K562 (cell line): ENCODE measurements at regions not wholly inside any gene's neighbourhood (a gene's known extent, or its start where the extent isn't known, plus 50 kb on each side); places are given as distances from the start of the nearest gene placed in this dataset.

Source experiments
- DIDO1 ChIP-seq: fragments of 450-650 bp; IDR thresholded peaks from 2 replicates; pipeline ENCODE4 v1.6.1; 2016; ENCODE audit warnings: low read depth, missing biosample characterization, missing genetic modification characterization
- ESRRB ChIP-seq: fragments of 250-450 bp; sonication (Bioruptor Pico); IDR thresholded peaks from 2 replicates; pipeline ENCODE4 v1.5.0; 2020; ENCODE audit warnings: mild to moderate bottlenecking, moderate library complexity, borderline replicate concordance
- FOXA3 ChIP-seq, 2 experiments: fragments of 450-650 bp in 1 of 2; sonication (generic) in 1 of 2; formaldehyde crosslinking; IDR thresholded peaks in 1 of 2; conservative IDR thresholded peaks in 1 of 2; 2 replicates each; pipeline versions ENCODE4 v1.4.0 to v1.8.0; 2020 to 2022; ENCODE audit warnings: mild to moderate bottlenecking in 2 of 2, missing genetic modification reagents in 1 of 2
- HCFC1 ChIP-seq: IDR thresholded peaks from 2 replicates; pipeline ENCODE4 v1.6.1; 2012; ENCODE audit warnings: low read depth, low read length, improper control_type of control experiment
- SIRT6 ChIP-seq: IDR thresholded peaks from one replicate; pipeline ENCODE4 v1.6.1; 2012; ENCODE audit warnings: low read depth, mild to moderate bottlenecking, control low read depth, inconsistent platforms, low read length, moderate library complexity
- ZFPM2 ChIP-seq: fragments of 250-450 bp; sonication (Bioruptor Pico); IDR thresholded peaks from 2 replicates; pipeline ENCODE4 v1.5.1; 2022; ENCODE audit warnings: mild to moderate bottlenecking
- ZNF134 ChIP-seq: fragments of 250-450 bp; sonication (Bioruptor Pico); conservative IDR thresholded peaks from 2 replicates; pipeline ENCODE4 v1.4.0; 2020
- ZNF224 ChIP-seq: sonication (generic); formaldehyde crosslinking; IDR thresholded peaks from 2 replicates; pipeline ENCODE4 v1.8.0; 2022; ENCODE audit warnings: mild to moderate bottlenecking, missing genetic modification reagents
- ZSCAN29 ChIP-seq: fragments of 450-650 bp; IDR thresholded peaks from 2 replicates; pipeline ENCODE4 v1.6.1; 2017
- TF ChIP-seq, protein P1 (sequence below), 2 experiments: fragments of 450-650 bp; IDR thresholded peaks; 2 replicates each; pipeline ENCODE4 v1.6.1; 2016; ENCODE audit warnings: mild to moderate bottlenecking in 2 of 2, borderline replicate concordance in 1 of 2, low read depth in 1 of 2, moderate library complexity in 1 of 2
- TF ChIP-seq, protein P2 (sequence below): fragments of 250-450 bp; sonication (Bioruptor Pico); IDR thresholded peaks from 2 replicates; pipeline ENCODE4 v1.5.0; 2020; ENCODE audit warnings: mild to moderate bottlenecking
- TF ChIP-seq, protein P3 (sequence below): fragments of 450-650 bp; formaldehyde crosslinking; conservative IDR thresholded peaks from 2 replicates; pipeline ENCODE4 v1.4.0; 2022; ENCODE audit warnings: mild to moderate bottlenecking, missing genetic modification characterization

DNA sequence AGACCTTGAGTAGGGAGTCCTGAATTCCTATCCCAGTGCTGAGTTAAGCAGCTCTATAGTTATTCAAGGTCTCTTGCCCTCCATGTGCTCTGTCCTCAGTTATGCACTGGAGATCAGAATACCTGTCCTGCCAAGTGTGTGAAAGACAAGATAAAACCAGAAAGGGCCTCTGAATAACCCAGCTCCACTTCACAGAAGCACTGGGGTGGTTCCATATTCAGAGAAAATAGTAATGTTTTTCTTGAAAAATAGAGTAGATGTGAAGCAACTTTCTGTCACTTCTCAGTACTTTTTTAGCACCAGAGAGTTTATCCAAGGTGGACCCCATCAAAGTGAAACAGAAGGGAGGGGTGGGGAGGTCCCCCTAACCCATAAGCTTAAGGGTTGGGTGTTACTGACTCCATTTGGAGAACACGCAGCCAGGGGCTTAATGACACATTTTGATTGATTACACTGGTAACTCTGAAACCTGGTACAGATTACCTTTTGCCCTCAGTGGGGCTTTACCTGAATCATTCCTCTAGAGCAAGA is 509.8 kb upstream of the JARID2 start (continued):
- TF ChIP-seq ZFPM2 (CRISPR knock-in tag) (no peak), FOXA3 (CRISPR knock-in tag; conservative IDR thresholded peaks at IDR 0.05 in 1 of 2, IDR thresholded peaks at IDR 0.05 in 1 of 2) (no peak), ZNF224 (CRISPR knock-in tag) (no peak), ESRRB (CRISPR knock-in tag) (no peak), DIDO1 (tag) (no peak), SIRT6 (no peak), HCFC1 (no peak), ZNF134 (CRISPR knock-in tag) (0 out of 2 replicates have a peak, but pooled peaks have one; percentile 6), ZSCAN29 (no peak)
- TF ChIP-seq, protein P1, sequence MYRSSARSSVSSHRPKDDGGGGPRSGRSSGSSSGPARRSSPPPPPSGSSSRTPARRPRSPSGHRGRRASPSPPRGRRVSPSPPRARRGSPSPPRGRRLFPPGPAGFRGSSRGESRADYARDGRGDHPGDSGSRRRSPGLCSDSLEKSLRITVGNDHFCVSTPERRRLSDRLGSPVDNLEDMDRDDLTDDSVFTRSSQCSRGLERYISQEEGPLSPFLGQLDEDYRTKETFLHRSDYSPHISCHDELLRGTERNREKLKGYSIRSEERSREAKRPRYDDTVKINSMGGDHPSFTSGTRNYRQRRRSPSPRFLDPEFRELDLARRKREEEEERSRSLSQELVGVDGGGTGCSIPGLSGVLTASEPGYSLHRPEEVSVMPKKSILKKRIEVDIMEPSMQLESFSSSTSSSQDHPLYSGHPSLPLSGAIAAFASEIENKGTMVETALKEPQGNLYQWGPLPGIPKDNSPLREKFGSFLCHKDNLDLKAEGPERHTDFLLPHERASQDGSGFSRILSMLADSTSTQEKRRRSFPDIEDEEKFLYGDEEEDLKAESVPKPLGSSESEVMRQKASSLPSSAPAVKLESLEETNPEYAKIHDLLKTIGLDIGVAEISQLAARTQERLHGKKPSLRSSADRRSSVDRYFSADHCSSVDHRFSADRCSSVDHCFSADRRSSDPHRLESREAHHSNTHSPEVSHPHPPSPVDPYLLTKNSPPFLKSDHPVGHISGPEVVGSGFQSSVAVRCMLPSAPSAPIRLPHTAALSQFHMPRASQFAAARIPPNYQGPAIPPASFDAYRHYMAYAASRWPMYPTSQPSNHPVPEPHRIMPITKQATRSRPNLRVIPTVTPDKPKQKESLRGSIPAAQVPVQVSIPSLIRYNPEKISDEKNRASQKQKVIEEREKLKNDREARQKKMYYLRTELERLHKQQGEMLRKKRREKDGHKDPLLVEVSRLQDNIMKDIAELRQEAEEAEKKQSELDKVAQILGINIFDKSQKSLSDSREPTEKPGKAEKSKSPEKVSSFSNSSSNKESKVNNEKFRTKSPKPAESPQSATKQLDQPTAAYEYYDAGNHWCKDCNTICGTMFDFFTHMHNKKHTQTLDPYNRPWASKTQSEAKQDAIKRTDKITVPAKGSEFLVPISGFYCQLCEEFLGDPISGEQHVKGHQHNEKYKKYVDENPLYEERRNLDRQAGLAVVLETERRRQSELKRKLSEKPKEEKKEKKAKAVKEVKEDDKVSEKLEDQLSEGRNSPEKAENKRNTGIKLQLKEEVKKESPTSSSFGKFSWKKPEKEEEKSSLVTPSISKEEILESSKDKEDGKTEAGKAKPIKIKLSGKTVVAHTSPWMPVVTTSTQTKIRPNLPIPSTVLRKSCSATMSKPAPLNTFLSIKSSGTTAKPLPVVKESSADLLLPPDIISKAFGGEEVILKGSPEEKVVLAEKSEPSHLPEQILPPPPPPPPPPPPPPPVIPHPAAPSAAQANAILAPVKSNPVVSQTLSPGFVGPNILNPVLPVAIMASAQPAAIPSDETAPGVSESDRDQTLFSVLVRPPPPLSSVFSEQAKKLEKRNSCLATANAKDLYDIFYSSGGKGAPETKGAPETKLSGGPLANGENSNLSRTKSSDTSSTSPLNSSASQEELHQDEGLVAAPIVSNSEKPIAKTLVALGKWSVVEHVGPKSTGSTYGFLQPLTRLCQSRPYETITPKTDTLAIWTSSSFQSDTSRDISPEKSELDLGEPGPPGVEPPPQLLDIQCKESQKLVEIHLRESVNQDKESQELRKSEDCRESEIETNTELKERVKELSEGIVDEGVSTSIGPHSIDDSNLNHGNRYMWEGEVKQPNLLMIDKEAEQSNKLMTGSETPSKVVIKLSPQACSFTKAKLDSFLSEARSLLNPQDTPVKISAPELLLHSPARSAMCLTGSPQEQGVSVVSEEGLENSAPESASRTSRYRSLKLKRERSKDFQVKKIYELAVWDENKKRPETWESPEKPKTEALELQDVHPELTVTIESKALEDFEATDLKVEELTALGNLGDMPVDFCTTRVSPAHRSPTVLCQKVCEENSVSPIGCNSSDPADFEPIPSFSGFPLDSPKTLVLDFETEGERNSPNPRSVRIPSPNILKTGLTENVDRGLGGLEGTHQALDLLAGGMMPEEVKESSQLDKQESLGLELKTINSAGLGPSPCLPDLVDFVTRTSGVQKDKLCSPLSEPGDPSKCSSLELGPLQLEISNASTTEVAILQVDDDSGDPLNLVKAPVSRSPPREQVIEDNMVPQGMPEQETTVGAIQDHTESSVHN (IDR thresholded peaks at IDR 0.05; ENCODE audit: borderline replicate concordance in 1 of 2, low read depth in 1 of 2): no peak
- TF ChIP-seq, protein P2, sequence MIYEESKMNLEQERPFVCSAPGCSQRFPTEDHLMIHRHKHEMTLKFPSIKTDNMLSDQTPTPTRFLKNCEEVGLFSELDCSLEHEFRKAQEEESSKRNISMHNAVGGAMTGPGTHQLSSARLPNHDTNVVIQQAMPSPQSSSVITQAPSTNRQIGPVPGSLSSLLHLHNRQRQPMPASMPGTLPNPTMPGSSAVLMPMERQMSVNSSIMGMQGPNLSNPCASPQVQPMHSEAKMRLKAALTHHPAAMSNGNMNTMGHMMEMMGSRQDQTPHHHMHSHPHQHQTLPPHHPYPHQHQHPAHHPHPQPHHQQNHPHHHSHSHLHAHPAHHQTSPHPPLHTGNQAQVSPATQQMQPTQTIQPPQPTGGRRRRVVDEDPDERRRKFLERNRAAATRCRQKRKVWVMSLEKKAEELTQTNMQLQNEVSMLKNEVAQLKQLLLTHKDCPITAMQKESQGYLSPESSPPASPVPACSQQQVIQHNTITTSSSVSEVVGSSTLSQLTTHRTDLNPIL (CRISPR knock-in tag): no peak
- TF ChIP-seq, protein P3, sequence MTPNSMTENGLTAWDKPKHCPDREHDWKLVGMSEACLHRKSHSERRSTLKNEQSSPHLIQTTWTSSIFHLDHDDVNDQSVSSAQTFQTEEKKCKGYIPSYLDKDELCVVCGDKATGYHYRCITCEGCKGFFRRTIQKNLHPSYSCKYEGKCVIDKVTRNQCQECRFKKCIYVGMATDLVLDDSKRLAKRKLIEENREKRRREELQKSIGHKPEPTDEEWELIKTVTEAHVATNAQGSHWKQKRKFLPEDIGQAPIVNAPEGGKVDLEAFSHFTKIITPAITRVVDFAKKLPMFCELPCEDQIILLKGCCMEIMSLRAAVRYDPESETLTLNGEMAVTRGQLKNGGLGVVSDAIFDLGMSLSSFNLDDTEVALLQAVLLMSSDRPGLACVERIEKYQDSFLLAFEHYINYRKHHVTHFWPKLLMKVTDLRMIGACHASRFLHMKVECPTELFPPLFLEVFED (CRISPR knock-in tag): no peak
